ENCODE measurements at regions not wholly inside any gene's neighbourhood (a gene's known extent, or its start where the extent isn't known, plus 50 kb on each side); places are given as distances from the start of the nearest gene placed in this dataset.
A peak's percentile ranks its signal among the peaks of the same experiment; 100 is the strongest.

- RAD21 ChIA-PET (ENCODE audit: low non-redundant PET in 1 of 2, low total read pairs in 2 of 2, uncharacterized antibody in 2 of 2, unreplicated experiment in 2 of 2): interaction anchor here in 1 of 2 experiments (1.8 kb wide), 1 partner anchor 17 kb away, joined by 4 read pairs; no protein-coding TSS in a partner anchor
- TF ChIP-seq TCF7L2 (IDR thresholded peaks at IDR 0.05; ENCODE audit: borderline replicate concordance, extremely low read depth, insufficient read depth, insufficient read length): no peak
Measured at GRCh38 chr9:94031380-94031779, 52.9 kb upstream of the PTPDC1 start.

GRCh38 chr9:94030318-94031179 is 53.7 kb upstream of the PTPDC1 start:
- Histone ChIP-seq H3K36me3 (ENCODE audit: control insufficient read depth in 1 of 2, insufficient read depth in 2 of 2, low read length in 2 of 2) (no peaks in the 10 kb centered on the region), H3K4me2 (ENCODE audit: low read length) (peak overlapping the region; percentile 96), H3K27me3 (ENCODE audit: insufficient read depth, low read length) (no peaks in the 10 kb centered on the region), H4K20me1 (ENCODE audit: insufficient read depth) (no peaks in the 10 kb centered on the region), H3K9ac (ENCODE audit: low read length) (peak overlapping the region; percentile 72), H3K27ac (ENCODE audit: low read depth, low read length) (peak overlapping the region; percentile 68), H3K4me3 (replicated peaks in 1 of 2; ENCODE audit: low read depth in 1 of 2, low read length in 2 of 2) (peak overlapping the region; percentile 65 to 73), H3K4me1 (ENCODE audit: control insufficient read depth in 1 of 2, insufficient read depth in 2 of 2, low read length in 2 of 2) (peaks cover 5 to 22% of the 10 kb centered on the region in 2 experiments; a peak in 3 of 4 replicates), H3K9me3 (ENCODE audit: control insufficient read depth in 1 of 2, insufficient read depth in 1 of 2, low read depth in 1 of 2, low read length in 2 of 2) (no peaks in the 10 kb centered on the region), H3K9me2 (ENCODE audit: insufficient read depth) (no peaks in the 10 kb centered on the region), H3K79me2 (ENCODE audit: insufficient read depth, low read length) (no peaks in the 10 kb centered on the region; the same call in 1 of the 2 replicates), H2AFZ (ENCODE audit: low read depth, low read length, poor library complexity, severe bottlenecking) (peak overlapping the region; percentile 24)
- RAD21 ChIA-PET (ENCODE audit: low non-redundant PET in 1 of 2, low total read pairs in 2 of 2, uncharacterized antibody in 2 of 2, unreplicated experiment in 2 of 2): interaction anchor here in 1 of 2 experiments (1.8 kb wide), 1 partner anchor 16 kb away, joined by 4 read pairs; no protein-coding TSS in a partner anchor
- intact Hi-C loops (cut with micrococcal nuclease): no loop called here
- POLR2A ChIA-PET: no interaction called here
- CTCF ChIA-PET: no interaction called here
- TSS peak; percentile 91 for BruUV-seq (replicated peaks)
- DNase-seq (ENCODE audit: low read depth, low spot score): peak; percentile 56
- peak; percentile 99 for ATAC-seq
- TF ChIP-seq SIN3A (IDR thresholded peaks at IDR 0.05; ENCODE audit: low read depth) (peak; percentile 94), ATF3 (IDR thresholded peaks at IDR 0.05) (no peak), YY1 (IDR thresholded peaks at IDR 0.05; ENCODE audit: extremely low read depth, insufficient replicate concordance, low read depth, low read length) (peak; percentile 73), EGR1 (IDR thresholded peaks at IDR 0.05; ENCODE audit: low read depth) (no peak), CBX3 (IDR thresholded peaks at IDR 0.05; ENCODE audit: low read depth) (peak; percentile 82), RAD21 (IDR thresholded peaks at IDR 0.05; ENCODE audit: low read depth) (no peak), POLR2AphosphoS5 (IDR thresholded peaks at IDR 0.05; ENCODE audit: low read depth, low read length) (peak; percentile 77), REST (IDR thresholded peaks at IDR 0.05; ENCODE audit: low read depth) (no peak), SP1 (IDR thresholded peaks at IDR 0.05; ENCODE audit: low read depth) (peak; percentile 87), EZH2 (IDR thresholded peaks at IDR 0.05) (no peak), JUND (IDR thresholded peaks at IDR 0.05) (no peak), SRF (IDR thresholded peaks at IDR 0.05; ENCODE audit: low read depth) (no peak), MAX (IDR thresholded peaks at IDR 0.05) (peak; percentile 92)

More at GRCh38 chr9:94031380-94031779, 52.9 kb upstream of the PTPDC1 start:
- Histone ChIP-seq H3K79me2 (ENCODE audit: insufficient read depth, low read length) (no peaks in the 10 kb centered on the region; the same call in 1 of the 2 replicates), H3K27me3 (ENCODE audit: insufficient read depth, low read length) (no peaks in the 10 kb centered on the region), H3K9ac (ENCODE audit: low read length) (peak overlapping the region; percentile 72), H2AFZ (ENCODE audit: low read depth, low read length, poor library complexity, severe bottlenecking) (peak overlapping the region; percentile 24), H4K20me1 (ENCODE audit: insufficient read depth) (no peaks in the 10 kb centered on the region), H3K27ac (ENCODE audit: low read depth, low read length) (no peak overlapping the region), H3K4me1 (ENCODE audit: control insufficient read depth in 1 of 2, insufficient read depth in 2 of 2, low read length in 2 of 2) (peaks cover 5 to 22% of the 10 kb centered on the region in 2 experiments; a peak in 3 of 4 replicates), H3K4me3 (replicated peaks in 1 of 2; ENCODE audit: low read depth in 1 of 2, low read length in 2 of 2) (peak overlapping the region; percentile 65 to 73), H3K4me2 (ENCODE audit: low read length) (peak overlapping the region; percentile 96), H3K9me3 (ENCODE audit: control insufficient read depth in 1 of 2, insufficient read depth in 1 of 2, low read depth in 1 of 2, low read length in 2 of 2) (no peaks in the 10 kb centered on the region), H3K36me3 (ENCODE audit: control insufficient read depth in 1 of 2, insufficient read depth in 2 of 2, low read length in 2 of 2) (no peaks in the 10 kb centered on the region), H3K9me2 (ENCODE audit: insufficient read depth) (no peaks in the 10 kb centered on the region)
- intact Hi-C loops (cut with micrococcal nuclease): no loop called here
- DNase-seq (ENCODE audit: low read depth, low spot score): no peak
- POLR2A ChIA-PET: no interaction called here
- no peak for ATAC-seq
- BruUV-seq (replicated peaks): TSS peak; percentile 62
- CTCF ChIA-PET: interaction anchor here (1.2 kb wide), 1 partner anchor 183 kb away, joined by 3 read pairs; no protein-coding TSS in a partner anchor
